Endothelial cell of umbilical vein (primary cell): ENCODE measurements at regions not wholly inside any gene's neighbourhood (a gene's known extent, or its start where the extent isn't known, plus 50 kb on each side); places are given as distances from the start of the nearest gene placed in this dataset.
A peak's percentile ranks its signal among the peaks of the same experiment; 100 is the strongest.

ENCODE experiments used
- BruUV-seq: library from RNA; stranded (reverse); fragments of 400-500 nt; replicated peaks from 2 replicates; lab custom pipeline; 2021; lab: Mats Ljungman, UMichigan
- CTCF ChIA-PET: fragments of 300-600, 350-600 bp; sonication (Branson Sonifier 250); formaldehyde crosslinking; loops from one replicate; lab custom pipeline; 2021; ENCODE audit warnings: antibody characterized with exemption, inconsistent platforms; lab: Charles Lee
- POLR2A ChIA-PET: fragments of 300-600, 350-600 bp; sonication (Branson Sonifier 250); formaldehyde crosslinking; loops from one replicate; lab custom pipeline; 2021; ENCODE audit warnings: antibody characterized with exemption, inconsistent platforms; lab: Charles Lee
- DNase-seq: peaks from one replicate; pipeline ENCODE4 v3.0.0-alpha.2; 2011; ENCODE audit warnings: low read depth, low spot score
- FAIRE-seq: peaks from 2 replicates; lab custom pipeline; 2011; peaks lifted over from hg19 to GRCh38; lab: Jason Lieb, UNC
- H2AFZ ChIP-seq: 2 replicates; pipeline ENCODE4 v1.6.0; 2012; ENCODE audit warnings: low read depth, low read length, control low read depth, inconsistent platforms
- H3K27ac ChIP-seq: 2 replicates; pipeline ENCODE4 v1.5.1; 2011; ENCODE audit warnings: low read depth, mild to moderate bottlenecking, control low read depth, low read length, moderate library complexity; ENCODE audit not compliant: insufficient read depth
- H3K27me3 ChIP-seq, 2 experiments: 2 replicates each; pipeline versions ENCODE4 v1.6.0 to v1.6.1; 2011; ENCODE audit warnings: low read length in 2 of 2, mixed read lengths in 1 of 2; ENCODE audit not compliant: control insufficient read depth in 2 of 2, insufficient read depth in 2 of 2
- H3K36me3 ChIP-seq, 2 experiments: 2 replicates in 1 of 2; 3 replicates in 1 of 2; pipeline ENCODE4 v1.5.1; 2011; ENCODE audit warnings: low read length in 2 of 2, mild to moderate bottlenecking in 1 of 2, moderate library complexity in 1 of 2; ENCODE audit not compliant: control insufficient read depth in 2 of 2, insufficient read depth in 2 of 2; ENCODE audit errors: extremely low read depth in 1 of 2
- H3K4me1 ChIP-seq: 3 replicates; pipeline ENCODE4 v1.5.1; 2011; ENCODE audit warnings: mild to moderate bottlenecking, low read length; ENCODE audit not compliant: control insufficient read depth, insufficient read depth; ENCODE audit errors: extremely low read depth
- H3K4me2 ChIP-seq: 2 replicates; pipeline ENCODE4 v1.6.1; 2011; ENCODE audit warnings: low read length, control low read depth, mixed read lengths; ENCODE audit not compliant: insufficient read depth
- H3K4me3 ChIP-seq, 3 experiments: fragments of 200-600 bp in 1 of 3; sonication (generic), shearing (Covaris generic) in 1 of 3; replicated peaks in 1 of 3; 2 replicates each; pipeline ENCODE4 v1.5.1; 2011 to 2016; ENCODE audit warnings: control low read depth in 3 of 3, low read length in 3 of 3, mild to moderate bottlenecking in 2 of 3, inconsistent platforms in 1 of 3, low read depth in 1 of 3, moderate library complexity in 1 of 3; ENCODE audit not compliant: insufficient read depth in 1 of 3
- H3K79me2 ChIP-seq: 2 replicates; pipeline ENCODE4 v1.6.0; 2012; ENCODE audit warnings: low read length, inconsistent platforms; ENCODE audit not compliant: control insufficient read depth, insufficient read depth
- H3K9ac ChIP-seq: replicated peaks from 2 replicates; pipeline ENCODE3; 2011; ENCODE audit warnings: low read length, control low read depth; ENCODE audit not compliant: insufficient read depth; ENCODE audit errors: extremely low read depth
- H3K9me1 ChIP-seq: replicated peaks from 3 replicates; pipeline ENCODE4 v1.6.0; 2011; ENCODE audit warnings: mild to moderate bottlenecking, low read length; ENCODE audit not compliant: control insufficient read depth, insufficient read depth; ENCODE audit errors: extremely low read depth
- H3K9me3 ChIP-seq: replicated peaks from 2 replicates; pipeline ENCODE4 v1.5.1; 2012; ENCODE audit warnings: low read length, inconsistent platforms; ENCODE audit not compliant: control insufficient read depth, insufficient read depth
- H4K20me1 ChIP-seq: replicated peaks from 2 replicates; pipeline ENCODE3; 2011; ENCODE audit warnings: mild to moderate bottlenecking, low read length; ENCODE audit not compliant: control insufficient read depth, insufficient read depth; ENCODE audit errors: extremely low read depth
- CTCF ChIP-seq, 2 donors: IDR thresholded peaks; 1 replicate in 1 of 2; 2 replicates in 1 of 2; pipeline ENCODE4 v1.5.1; 2011; ENCODE audit warnings: low read length in 2 of 2, mild to moderate bottlenecking in 2 of 2, moderate library complexity in 2 of 2, control low read depth in 1 of 2, inconsistent platforms in 1 of 2, low read depth in 1 of 2; ENCODE audit not compliant: insufficient read depth in 1 of 2; ENCODE audit errors: extremely low read depth in 1 of 2
- EZH2 ChIP-seq: IDR thresholded peaks from 2 replicates; pipeline ENCODE4 v1.6.1; 2012; ENCODE audit warnings: borderline replicate concordance, low read depth, mild to moderate bottlenecking, moderate library complexity, low read length, inconsistent platforms; ENCODE audit not compliant: severe bottlenecking
- FOS ChIP-seq: IDR thresholded peaks from 2 replicates; pipeline ENCODE4 v1.6.1; 2011; ENCODE audit warnings: mild to moderate bottlenecking, low read length, moderate library complexity, borderline replicate concordance; ENCODE audit not compliant: insufficient read depth
- GATA2 ChIP-seq: IDR thresholded peaks from 2 replicates; pipeline ENCODE4 v1.7.0; 2011; ENCODE audit warnings: low read depth, mild to moderate bottlenecking, moderate library complexity, mixed read lengths, low read length; ENCODE audit not compliant: insufficient read length, insufficient read depth
- JUN ChIP-seq: IDR thresholded peaks from 2 replicates; pipeline ENCODE4 v1.6.1; 2011; ENCODE audit warnings: borderline replicate concordance, low read depth; ENCODE audit not compliant: insufficient read length, insufficient read depth
- MYC ChIP-seq: IDR thresholded peaks from one replicate; pipeline ENCODE4 v1.6.1; 2011; ENCODE audit warnings: mild to moderate bottlenecking, low read depth, low read length
- POLR2A ChIP-seq: IDR thresholded peaks from 2 replicates; pipeline ENCODE4 v1.6.1; 2012; ENCODE audit warnings: low read depth, mild to moderate bottlenecking, control low read depth, low read length
- POLR2AphosphoS5 ChIP-seq: IDR thresholded peaks from 2 replicates; pipeline ENCODE4 v1.6.1; 2012; ENCODE audit warnings: low read depth, mild to moderate bottlenecking, control low read depth, low read length, moderate library complexity; ENCODE audit not compliant: insufficient read depth
- dilution Hi-C: fragments of 300-500 bp; cut with MboI; formaldehyde crosslinking; loops from one replicate; pipeline ENCODE4 v1.15.0; 2019; ENCODE audit warnings: low sequenced_read_pairs; ENCODE audit not compliant: extremely low pct_ligation_motif_present
- intact Hi-C: fragments of 100-400 bp; cut with micrococcal nuclease; formaldehyde crosslinking; loops from one replicate; pipeline ENCODE4 v1.10.0; 2022
- TF ChIP-seq, protein P1 (sequence below): IDR thresholded peaks from 2 replicates; pipeline ENCODE4 v1.6.1; 2011; ENCODE audit not compliant: insufficient read depth, insufficient read length

GRCh38 chr5:133763744-133764143 lies 151.4 kb upstream of the FSTL4 start:
- no peaks in the 10 kb centered on the region for H3K9me1 ChIP-seq
- ChIA-PET CTCF (interaction anchor here (2.1 kb wide), 1 partner anchor 9 kb away, joined by 7 read pairs; no protein-coding TSS in a partner anchor), POLR2A (no interaction called here)
- no peak overlapping the region for H3K27ac ChIP-seq
- DNase-seq (peak; percentile 13), FAIRE-seq (no peak)
- H3K4me2 ChIP-seq = no peak overlapping the region
- no peaks in the 10 kb centered on the region for H3K4me1 ChIP-seq
- TF ChIP-seq, protein P1, sequence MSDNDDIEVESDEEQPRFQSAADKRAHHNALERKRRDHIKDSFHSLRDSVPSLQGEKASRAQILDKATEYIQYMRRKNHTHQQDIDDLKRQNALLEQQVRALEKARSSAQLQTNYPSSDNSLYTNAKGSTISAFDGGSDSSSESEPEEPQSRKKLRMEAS = no peak
- TF ChIP-seq JUN (no peak), MYC (no peak), GATA2 (no peak), POLR2AphosphoS5 (no peak), CTCF (IDR thresholded peaks at IDR 0.05; ENCODE audit: extremely low read depth in 1 of 2, insufficient read depth in 1 of 2, low read depth in 1 of 2, low read length in 2 of 2) (no peak), FOS (no peak), POLR2A (no peak), EZH2 (no peak)
- no peak overlapping the region for H3K9ac ChIP-seq
- intact Hi-C loops (no loop called here), dilution Hi-C loops (no loop called here)
- H3K27me3 ChIP-seq = peaks cover 4 to 12% of the 10 kb centered on the region in 2 experiments
- no TSS peak for BruUV-seq
- H4K20me1 ChIP-seq = no peaks in the 10 kb centered on the region
- no peaks in the 10 kb centered on the region for H3K36me3 ChIP-seq
- no peak overlapping the region for H2AFZ ChIP-seq
- H3K9me3 ChIP-seq = no peaks in the 10 kb centered on the region
- H3K79me2 ChIP-seq = no peaks in the 10 kb centered on the region
- no peak overlapping the region for H3K4me3 ChIP-seq
